ACC112 (cell line): ENCODE measurements at regions not wholly inside any gene's neighbourhood (a gene's known extent, or its start where the extent isn't known, plus 50 kb on each side); places are given as distances from the start of the nearest gene placed in this dataset.

Experiments used
- H2AFZ ChIP-seq: fragments of 200-600 bp; sonication (generic); one replicate; pipeline ENCODE4 v1.6.0; 2017; ENCODE audit warnings: antibody characterized with exemption, low read length; ENCODE audit not compliant: unreplicated experiment
- H3K27ac ChIP-seq: fragments of 200-600 bp; sonication (generic); 2 replicates; pipeline ENCODE4 v1.5.1; 2014; ENCODE audit warnings: low read depth, mild to moderate bottlenecking, antibody characterized with exemption, low read length, moderate library complexity
- H3K27me3 ChIP-seq: fragments of 200-600 bp; sonication (generic); 2 replicates; pipeline ENCODE4 v1.6.1; 2014; ENCODE audit warnings: mild to moderate bottlenecking, antibody characterized with exemption, low read length, moderate library complexity, mixed read lengths; ENCODE audit not compliant: insufficient read depth
- H3K36me3 ChIP-seq: fragments of 200-600 bp; sonication (generic); 2 replicates; pipeline ENCODE4 v1.6.1; 2016; ENCODE audit warnings: mild to moderate bottlenecking, antibody characterized with exemption, low read length, moderate library complexity, mixed read lengths; ENCODE audit not compliant: insufficient read depth
- H3K4me1 ChIP-seq: fragments of 200-600 bp; sonication (generic); one replicate; pipeline ENCODE4 v1.6.1; 2016; ENCODE audit warnings: low read length, mixed read lengths; ENCODE audit not compliant: insufficient read depth, unreplicated experiment, control insufficient read depth
- H3K4me3 ChIP-seq: fragments of 200-600 bp; sonication (generic); 2 replicates; pipeline ENCODE4 v1.5.1; 2014; ENCODE audit warnings: mild to moderate bottlenecking, low read depth, low read length
- H3K79me2 ChIP-seq: fragments of 200-600 bp; sonication (generic); one replicate; pipeline ENCODE4 v1.6.0; 2016; ENCODE audit warnings: low read length; ENCODE audit not compliant: control insufficient read depth, unreplicated experiment, insufficient read depth

DNA sequence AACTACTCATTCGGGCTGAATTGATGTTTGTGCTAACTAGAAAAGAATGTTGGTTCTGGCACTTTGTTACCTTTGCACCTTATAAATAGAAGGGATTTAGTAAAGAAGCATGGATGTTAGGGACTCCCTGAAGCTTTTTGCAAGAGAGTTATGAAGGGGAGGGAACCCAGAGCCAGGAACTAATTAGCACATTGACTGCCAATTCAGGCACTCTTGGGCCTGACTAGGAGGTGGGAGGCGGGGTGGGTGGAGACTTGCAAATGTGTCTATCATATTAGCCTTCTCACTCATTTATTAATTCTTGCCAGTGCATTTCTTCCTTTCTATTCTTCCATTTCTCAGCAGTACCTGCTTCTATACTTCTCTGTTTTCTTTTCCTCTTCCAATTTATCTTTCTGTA lies 1022.4 kb downstream of the TMEM182 start:
- Histone ChIP-seq H3K79me2 (no peaks in the 10 kb centered on the region), H3K4me1 (no peaks in the 10 kb centered on the region), H3K4me3 (no peak overlapping the region), H3K36me3 (no peaks in the 10 kb centered on the region), H2AFZ (no peak overlapping the region), H3K27me3 (no peaks in the 10 kb centered on the region), H3K27ac (no peak overlapping the region)

GRCh38 chr2:103785432-103785831 lies 1023.6 kb downstream of the TMEM182 start:
- Histone ChIP-seq H3K36me3 (no peaks in the 10 kb centered on the region), H3K27ac (no peak overlapping the region), H3K79me2 (no peaks in the 10 kb centered on the region), H3K4me3 (no peak overlapping the region), H3K27me3 (no peaks in the 10 kb centered on the region), H2AFZ (no peak overlapping the region), H3K4me1 (no peaks in the 10 kb centered on the region)

DNA sequence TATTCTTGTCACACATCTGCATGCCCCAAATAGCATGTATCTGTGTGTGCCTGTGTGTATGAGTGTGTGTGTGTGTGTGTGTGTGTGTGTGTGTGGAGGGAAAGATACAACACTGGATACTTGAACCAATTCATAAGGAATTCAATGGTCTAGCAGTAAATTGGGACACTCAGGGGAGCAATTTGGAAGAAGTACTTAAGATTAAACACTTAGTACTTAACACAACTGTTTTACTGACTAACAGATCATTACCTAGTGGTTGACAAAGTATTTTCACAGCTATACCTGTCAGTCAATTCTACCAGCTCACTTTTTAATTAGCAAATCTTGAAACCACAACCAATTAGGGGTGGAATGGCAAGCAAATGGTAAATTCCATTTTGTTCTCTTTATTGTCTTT lies 1024.1 kb downstream of the TMEM182 start:
- H3K4me3 ChIP-seq = no peak overlapping the region
- no peak overlapping the region for H3K27ac ChIP-seq
- no peaks in the 10 kb centered on the region for H3K79me2 ChIP-seq
- H3K4me1 ChIP-seq = no peaks in the 10 kb centered on the region
- H2AFZ ChIP-seq = no peak overlapping the region
- no peaks in the 10 kb centered on the region for H3K27me3 ChIP-seq
- no peaks in the 10 kb centered on the region for H3K36me3 ChIP-seq

DNA sequence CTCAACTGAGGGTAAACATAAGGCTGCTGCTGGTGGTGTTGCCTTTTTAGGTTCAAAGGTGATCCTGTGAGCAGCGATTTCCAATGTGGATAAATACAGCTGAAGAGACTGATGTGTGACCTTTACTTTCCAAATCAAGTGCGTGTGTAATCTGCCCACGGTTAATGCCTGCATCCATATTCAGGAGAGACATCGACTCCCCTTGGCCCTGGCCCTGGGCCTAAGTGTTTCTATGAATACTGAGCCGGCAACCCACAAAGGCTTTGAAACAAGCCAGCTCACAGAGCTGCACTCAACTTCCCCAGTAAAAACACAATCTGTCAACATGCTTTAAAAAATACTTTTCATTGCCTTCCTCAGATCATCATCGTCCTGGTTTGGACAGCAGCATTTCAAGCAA lies 1026.6 kb downstream of the TMEM182 start:
- Histone ChIP-seq H2AFZ (no peak overlapping the region), H3K27me3 (no peaks in the 10 kb centered on the region), H3K4me3 (no peak overlapping the region), H3K4me1 (no peaks in the 10 kb centered on the region), H3K79me2 (no peaks in the 10 kb centered on the region), H3K27ac (no peak overlapping the region), H3K36me3 (no peaks in the 10 kb centered on the region)

DNA sequence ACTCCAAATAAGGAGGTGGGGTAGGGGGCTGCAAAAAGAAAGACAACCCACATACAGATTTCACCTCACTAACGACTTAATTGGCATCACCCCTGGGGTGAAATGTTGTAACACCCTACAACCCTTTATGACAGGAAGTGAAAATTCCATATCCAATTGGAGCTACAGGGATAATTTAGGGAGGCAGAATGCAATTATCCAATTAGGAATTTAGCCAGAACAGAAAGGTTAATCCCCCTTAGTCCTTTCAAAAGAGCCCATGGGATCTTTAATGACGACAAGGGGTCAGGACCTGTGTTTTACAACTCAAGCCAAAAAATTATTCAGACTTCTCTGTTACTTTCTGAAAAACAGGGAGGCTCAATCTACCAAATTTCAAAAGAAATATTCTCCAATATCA lies 1027.1 kb downstream of the TMEM182 start:
- Histone ChIP-seq H3K27me3 (no peaks in the 10 kb centered on the region), H2AFZ (no peak overlapping the region), H3K79me2 (no peaks in the 10 kb centered on the region), H3K36me3 (no peaks in the 10 kb centered on the region), H3K4me3 (no peak overlapping the region), H3K27ac (no peak overlapping the region), H3K4me1 (no peaks in the 10 kb centered on the region)

- no peaks in the 10 kb centered on the region for H3K36me3 ChIP-seq
- no peaks in the 10 kb centered on the region for H3K4me1 ChIP-seq
- H2AFZ ChIP-seq = no peak overlapping the region
- H3K4me3 ChIP-seq = no peak overlapping the region
- H3K27me3 ChIP-seq = no peaks in the 10 kb centered on the region
- no peaks in the 10 kb centered on the region for H3K79me2 ChIP-seq
- no peak overlapping the region for H3K27ac ChIP-seq
Observed at GRCh38 chr2:103789381-103790095, 1027.7 kb downstream of the TMEM182 start.

DNA sequence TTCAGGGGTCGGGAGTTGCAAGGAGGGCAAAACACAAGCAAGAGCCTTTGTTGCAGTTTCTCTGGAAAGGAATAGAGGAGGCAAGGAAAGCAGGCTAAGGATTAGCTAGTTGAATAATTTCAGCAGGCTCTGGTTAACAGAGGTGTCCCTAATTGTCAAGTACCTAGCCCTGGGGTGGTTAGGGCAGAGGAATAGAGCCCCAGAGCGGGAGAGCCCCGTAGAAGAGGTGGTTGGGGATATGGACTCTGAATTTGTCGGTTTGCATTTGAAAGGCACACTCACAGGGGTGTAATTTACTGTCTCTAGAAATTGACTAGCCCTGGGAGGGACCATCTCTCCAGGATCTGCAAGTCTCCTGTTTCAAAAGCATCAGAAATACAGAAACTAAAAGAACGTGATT lies 1030.2 kb downstream of the TMEM182 start:
- H3K36me3 ChIP-seq = no peaks in the 10 kb centered on the region
- no peaks in the 10 kb centered on the region for H3K79me2 ChIP-seq
- H3K4me3 ChIP-seq = no peak overlapping the region
- no peak overlapping the region for H3K27ac ChIP-seq
- H3K27me3 ChIP-seq = no peaks in the 10 kb centered on the region
- no peaks in the 10 kb centered on the region for H3K4me1 ChIP-seq
- H2AFZ ChIP-seq = no peak overlapping the region

- H3K27ac ChIP-seq = no peak overlapping the region
- H3K79me2 ChIP-seq = no peaks in the 10 kb centered on the region
- H3K4me3 ChIP-seq = no peak overlapping the region
- no peak overlapping the region for H2AFZ ChIP-seq
- no peaks in the 10 kb centered on the region for H3K36me3 ChIP-seq
- no peaks in the 10 kb centered on the region for H3K27me3 ChIP-seq
- H3K4me1 ChIP-seq = no peaks in the 10 kb centered on the region
Observed at GRCh38 chr2:103798291-103798690, 1036.5 kb downstream of the TMEM182 start.

- H3K79me2 ChIP-seq = no peaks in the 10 kb centered on the region
- no peak overlapping the region for H3K27ac ChIP-seq
- no peaks in the 10 kb centered on the region for H3K4me1 ChIP-seq
- no peaks in the 10 kb centered on the region for H3K36me3 ChIP-seq
- no peak overlapping the region for H3K4me3 ChIP-seq
- H2AFZ ChIP-seq = no peak overlapping the region
- no peaks in the 10 kb centered on the region for H3K27me3 ChIP-seq
Observed at GRCh38 chr2:103804013-103804412, 1042.2 kb downstream of the TMEM182 start.

DNA sequence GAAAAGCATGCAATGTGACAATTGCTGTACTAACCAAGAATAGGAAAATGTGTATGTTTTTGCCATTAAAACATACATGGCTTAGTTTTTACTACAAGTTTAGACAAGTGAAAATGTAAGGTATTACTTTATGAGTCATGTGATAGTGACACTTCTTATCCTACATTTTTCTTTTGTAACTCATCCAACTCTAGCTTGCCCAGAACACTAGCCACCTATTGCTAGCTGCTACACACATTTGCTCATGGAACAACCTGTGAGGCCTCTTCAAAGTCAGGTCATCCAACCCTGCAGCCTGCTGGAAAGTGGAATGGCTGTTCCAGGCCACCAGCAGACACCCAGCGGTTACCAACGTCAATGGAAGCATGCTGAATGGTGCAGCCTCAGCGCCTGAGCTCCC lies 1043.9 kb downstream of the TMEM182 start:
- H3K4me3 ChIP-seq = no peak overlapping the region
- no peaks in the 10 kb centered on the region for H3K79me2 ChIP-seq
- no peak overlapping the region for H3K27ac ChIP-seq
- no peaks in the 10 kb centered on the region for H3K27me3 ChIP-seq
- no peaks in the 10 kb centered on the region for H3K4me1 ChIP-seq
- H2AFZ ChIP-seq = no peak overlapping the region
- no peaks in the 10 kb centered on the region for H3K36me3 ChIP-seq

- H3K27ac ChIP-seq = no peak overlapping the region
- H2AFZ ChIP-seq = no peak overlapping the region
- no peaks in the 10 kb centered on the region for H3K36me3 ChIP-seq
- H3K79me2 ChIP-seq = no peaks in the 10 kb centered on the region
- H3K4me3 ChIP-seq = no peak overlapping the region
- no peaks in the 10 kb centered on the region for H3K27me3 ChIP-seq
- H3K4me1 ChIP-seq = no peaks in the 10 kb centered on the region
Observed at GRCh38 chr2:103808814-103809213, 1045.1 kb upstream of the POU3F3 start.
